ENCODE measurements at regions not wholly inside any gene's neighbourhood (a gene's known extent, or its start where the extent isn't known, plus 50 kb on each side); places are given as distances from the start of the nearest gene placed in this dataset.

- no peak for DNase-seq
Observed at GRCh38 chr16:11447272-11447671, 102.0 kb downstream of the RMI2 start.

- no peak for DNase-seq
Observed at GRCh38 chr16:11447836-11448235, 102.6 kb downstream of the RMI2 start.

- no peak for DNase-seq
Observed at GRCh38 chr16:11448796-11449416, 103.6 kb downstream of the RMI2 start.

DNA sequence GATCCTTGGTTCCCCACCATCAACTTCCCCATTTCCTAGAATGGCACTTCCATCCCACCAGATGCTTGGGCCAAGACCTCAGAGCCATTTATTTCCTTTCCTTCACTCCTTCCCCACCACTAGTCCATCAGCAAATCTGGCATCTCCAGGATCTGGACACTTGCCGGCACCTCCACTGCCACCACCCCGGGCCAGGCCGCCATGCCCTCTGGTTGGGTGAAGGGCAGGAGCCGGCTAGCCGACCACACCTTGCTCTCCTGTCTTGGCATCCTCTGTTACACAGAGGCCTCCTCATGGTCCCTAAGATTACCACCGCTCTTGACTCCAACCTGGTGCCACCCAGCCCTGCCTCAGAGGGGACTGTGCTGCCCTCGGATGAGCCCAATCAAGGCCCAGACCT is 104.5 kb downstream of the RMI2 start:
- no peak for DNase-seq

GRCh38 chr16:11450136-11450535 is 104.9 kb downstream of the RMI2 start:
- DNase-seq: no peak

GRCh38 chr16:11452298-11452697 is 107.0 kb downstream of the RMI2 start:
- DNase-seq: no peak

- DNase-seq: no peak
Observed at GRCh38 chr16:11452746-11453389, 107.6 kb downstream of the RMI2 start.

DNA sequence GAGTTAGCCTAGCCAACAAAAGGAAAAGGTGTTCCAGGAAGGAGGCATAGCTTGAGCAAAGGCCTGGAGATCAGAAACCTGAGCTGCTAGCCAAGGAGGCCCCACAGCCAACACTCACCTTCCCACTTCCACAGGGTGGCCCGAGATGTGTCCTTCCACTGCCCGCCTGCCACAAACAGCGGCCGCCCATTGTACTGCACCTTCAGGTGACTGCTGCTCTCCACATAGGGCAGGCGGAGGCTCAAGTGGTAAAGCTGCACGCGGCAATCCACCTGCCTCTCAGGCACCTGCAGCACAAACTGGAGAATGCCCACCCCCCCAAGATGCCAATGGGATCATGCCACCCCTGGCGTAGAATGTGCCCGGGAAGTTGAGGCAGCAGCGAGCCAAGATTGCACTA is 111.5 kb downstream of the RMI2 start:
- DNase-seq: no peak

- no peak for DNase-seq
Observed at GRCh38 chr16:11459722-11460121, 114.5 kb downstream of the RMI2 start.

- DNase-seq: no peak
Observed at GRCh38 chr16:11460820-11461594, 115.7 kb downstream of the RMI2 start.

DNA sequence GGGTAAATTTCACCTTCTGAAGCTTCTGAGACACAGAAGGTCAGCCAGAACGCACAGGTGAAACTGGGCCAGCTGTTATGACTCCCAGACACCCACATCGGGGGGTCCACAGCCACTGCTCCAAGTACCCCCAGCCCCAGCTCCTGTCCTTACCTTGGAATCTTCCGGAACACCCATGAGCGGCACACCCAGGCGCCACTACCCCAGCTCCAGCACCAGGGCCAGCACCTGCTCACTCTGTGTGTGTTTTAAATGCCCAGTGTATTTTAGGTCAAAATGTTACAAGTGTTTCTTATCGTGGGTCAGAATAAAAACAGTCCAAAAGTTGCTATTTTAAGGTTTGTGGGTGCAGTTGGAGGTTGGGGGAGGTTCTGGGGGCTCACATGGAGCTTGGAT is 116.3 kb downstream of the RMI2 start:
- no peak for DNase-seq

DNA sequence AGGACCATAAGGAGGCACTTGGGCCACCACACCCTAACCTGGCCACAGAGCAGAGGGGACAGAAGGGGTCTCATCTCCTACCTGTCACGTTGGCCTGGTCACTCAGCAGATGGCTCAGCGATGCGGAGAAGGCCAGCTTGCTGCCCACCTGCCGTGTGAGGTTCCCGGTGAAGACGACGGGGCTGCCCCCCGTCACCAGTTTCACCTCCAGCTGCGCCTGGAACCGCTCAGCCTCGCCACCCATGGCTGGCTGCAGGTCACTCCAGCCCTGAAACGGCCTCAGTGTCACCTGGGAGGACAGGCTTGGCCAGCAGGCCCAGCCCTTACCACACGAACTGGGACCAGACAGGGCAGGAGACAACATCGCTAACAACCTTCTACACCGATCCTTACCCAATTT is 116.8 kb downstream of the RMI2 start:
- no peak for DNase-seq

DNA sequence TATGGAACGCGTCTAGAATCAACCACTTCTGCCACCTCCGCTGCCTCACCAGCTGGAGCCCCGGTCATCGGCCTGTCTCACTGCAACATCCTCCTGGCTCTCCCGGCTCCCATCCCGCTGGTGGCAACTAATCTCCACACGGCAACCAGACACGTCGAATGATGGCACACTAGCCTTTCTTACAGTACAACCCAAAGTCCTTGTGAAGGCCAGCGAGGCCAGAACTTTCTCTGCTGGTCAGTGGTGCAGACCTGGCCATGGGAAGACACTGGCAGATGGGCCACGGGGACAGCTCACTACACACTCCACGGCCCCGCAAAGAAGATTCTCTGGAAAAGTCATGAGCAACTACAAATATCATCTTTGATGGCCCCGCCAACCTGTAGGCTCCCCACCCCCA is 117.6 kb downstream of the RMI2 start:
- no peak for DNase-seq

- no peak for DNase-seq
Observed at GRCh38 chr16:11464241-11464640, 119.0 kb downstream of the RMI2 start.

- no peak for DNase-seq
Observed at GRCh38 chr16:11465675-11466074, 120.4 kb downstream of the RMI2 start.

- no peak for DNase-seq
Observed at GRCh38 chr16:11470676-11471415, 115.9 kb downstream of the LITAF start.

DNA sequence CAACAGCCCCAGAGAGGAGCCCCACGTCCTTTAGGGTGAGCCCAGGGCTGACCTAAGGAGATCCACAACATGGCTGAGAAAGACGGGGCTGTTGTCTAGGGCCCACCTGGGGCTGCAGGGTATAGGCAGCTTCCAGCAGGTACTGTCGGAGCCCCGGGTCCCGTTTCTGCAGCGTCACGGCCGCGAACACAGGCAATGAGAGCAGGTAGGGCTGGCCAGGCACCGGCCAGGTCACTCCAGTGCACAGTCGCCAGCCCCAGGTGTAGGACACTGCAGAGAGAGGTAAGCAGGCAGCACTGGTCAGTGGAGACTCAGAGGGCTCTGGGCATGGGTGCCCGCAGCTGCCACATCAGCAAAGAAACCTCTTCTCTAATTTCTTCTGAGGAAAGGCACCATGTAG is 115.2 kb downstream of the LITAF start:
- no peak for DNase-seq

DNA sequence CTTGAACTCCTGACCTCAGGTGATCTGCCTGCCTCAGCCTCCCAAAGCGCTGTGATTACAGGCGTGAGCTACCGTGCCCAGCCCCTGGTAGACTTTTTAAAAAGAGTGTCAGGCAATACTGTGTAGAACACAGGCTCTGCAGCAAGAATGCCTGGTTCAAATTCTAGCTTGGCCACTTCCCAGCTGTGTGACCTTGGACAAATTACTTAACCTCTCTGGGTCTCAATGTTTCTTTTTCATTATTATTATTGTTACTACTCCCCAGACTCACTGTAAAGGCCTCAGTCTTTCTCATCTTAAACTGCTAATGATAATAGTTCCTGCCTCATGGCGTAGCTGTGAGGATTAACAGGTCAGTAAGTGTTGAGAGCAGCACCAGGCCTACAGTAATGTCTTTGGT is 114.3 kb downstream of the LITAF start:
- DNase-seq: no peak

- no peak for DNase-seq
Observed at GRCh38 chr16:11472851-11473250, 113.9 kb downstream of the LITAF start.

DNA sequence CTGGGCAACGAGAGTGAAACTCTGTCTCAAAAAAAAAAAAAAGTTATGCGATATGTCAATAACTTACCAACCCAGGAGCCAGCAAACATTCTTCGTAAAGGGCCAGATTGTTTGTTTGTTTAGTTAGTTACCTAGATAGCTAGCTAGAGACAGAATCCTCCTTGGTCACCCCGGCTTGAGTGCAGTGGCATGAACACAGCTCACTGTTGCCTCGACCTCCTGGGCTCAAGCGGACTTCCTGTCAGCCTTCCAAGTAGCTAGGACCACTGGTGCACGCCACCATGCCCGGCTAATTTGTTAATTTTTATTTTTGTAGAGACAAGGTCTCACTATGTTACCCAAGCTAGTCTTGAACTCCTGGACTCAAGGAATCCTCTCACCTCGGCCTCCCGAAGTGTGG is 113.0 kb downstream of the LITAF start:
- no peak for DNase-seq

GRCh38 chr16:11474617-11475291 is 112.0 kb downstream of the LITAF start:
- DNase-seq: no peak

DNA sequence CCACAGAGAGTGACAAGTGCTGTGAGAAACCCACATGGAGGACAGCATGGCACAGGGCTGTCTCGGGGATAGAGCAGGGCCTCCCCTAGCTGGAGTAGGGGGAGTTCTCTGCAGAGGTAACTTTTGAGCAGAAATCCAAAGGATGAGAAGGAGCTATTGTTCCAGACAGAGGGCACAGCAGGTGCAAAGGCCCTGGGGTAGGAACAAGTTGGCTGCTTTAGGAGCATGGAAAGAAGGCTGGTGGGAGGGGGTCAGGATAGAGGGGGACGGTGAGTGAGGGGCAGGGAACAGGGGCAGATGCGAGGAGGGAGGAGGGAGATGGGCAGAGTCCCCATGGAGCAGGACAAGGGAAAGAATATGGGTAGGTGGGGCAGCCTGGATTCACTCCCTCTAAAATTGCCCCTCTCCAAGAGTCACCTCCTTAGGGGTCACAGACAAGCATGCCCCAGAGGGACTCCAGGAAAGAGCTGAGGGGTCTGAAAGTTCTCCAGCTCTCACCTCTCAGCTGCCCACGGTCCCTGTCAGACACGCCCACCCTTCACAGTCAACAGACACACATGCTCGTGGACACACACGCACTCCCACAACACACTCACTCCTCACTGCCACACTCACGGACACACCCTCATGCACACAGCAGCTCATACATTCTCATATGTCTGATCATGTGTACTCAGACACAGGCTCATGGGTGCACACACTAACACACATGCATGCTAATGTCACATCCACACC is 110.7 kb downstream of the LITAF start:
- DNase-seq: no peak

All from activated CD4-positive, CD25-positive, alpha-beta regulatory T cell (primary cell).